ENCODE measurements at regions not wholly inside any gene's neighbourhood (a gene's known extent, or its start where the extent isn't known, plus 50 kb on each side); places are given as distances from the start of the nearest gene placed in this dataset.

GRCh38 chr10:10020945-10021344 is 996.7 kb upstream of the CELF2 start:
- no TSS peak for BruUV-seq (replicated peaks)
- TF ChIP-seq MYC (IDR thresholded peaks at IDR 0.05; ENCODE audit: low read depth, low read length) = no peak
- TF ChIP-seq GATA2 (IDR thresholded peaks at IDR 0.05; ENCODE audit: insufficient read depth, insufficient read length, low read depth, low read length) = no peak
- TF ChIP-seq FOS (IDR thresholded peaks at IDR 0.05; ENCODE audit: borderline replicate concordance, insufficient read depth, low read length) = no peak
- TF ChIP-seq EZH2 (IDR thresholded peaks at IDR 0.05; ENCODE audit: borderline replicate concordance, low read depth, low read length, severe bottlenecking) = no peak
- TF ChIP-seq, protein P1, sequence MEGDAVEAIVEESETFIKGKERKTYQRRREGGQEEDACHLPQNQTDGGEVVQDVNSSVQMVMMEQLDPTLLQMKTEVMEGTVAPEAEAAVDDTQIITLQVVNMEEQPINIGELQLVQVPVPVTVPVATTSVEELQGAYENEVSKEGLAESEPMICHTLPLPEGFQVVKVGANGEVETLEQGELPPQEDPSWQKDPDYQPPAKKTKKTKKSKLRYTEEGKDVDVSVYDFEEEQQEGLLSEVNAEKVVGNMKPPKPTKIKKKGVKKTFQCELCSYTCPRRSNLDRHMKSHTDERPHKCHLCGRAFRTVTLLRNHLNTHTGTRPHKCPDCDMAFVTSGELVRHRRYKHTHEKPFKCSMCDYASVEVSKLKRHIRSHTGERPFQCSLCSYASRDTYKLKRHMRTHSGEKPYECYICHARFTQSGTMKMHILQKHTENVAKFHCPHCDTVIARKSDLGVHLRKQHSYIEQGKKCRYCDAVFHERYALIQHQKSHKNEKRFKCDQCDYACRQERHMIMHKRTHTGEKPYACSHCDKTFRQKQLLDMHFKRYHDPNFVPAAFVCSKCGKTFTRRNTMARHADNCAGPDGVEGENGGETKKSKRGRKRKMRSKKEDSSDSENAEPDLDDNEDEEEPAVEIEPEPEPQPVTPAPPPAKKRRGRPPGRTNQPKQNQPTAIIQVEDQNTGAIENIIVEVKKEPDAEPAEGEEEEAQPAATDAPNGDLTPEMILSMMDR (IDR thresholded peaks at IDR 0.05; ENCODE audit: extremely low read depth in 1 of 2, insufficient read depth in 1 of 2, low read depth in 1 of 2, low read length in 2 of 2) = no peak
- TF ChIP-seq POLR2AphosphoS5 (IDR thresholded peaks at IDR 0.05; ENCODE audit: insufficient read depth, low read depth, low read length) = no peak
- no peak for TF ChIP-seq JUN (IDR thresholded peaks at IDR 0.05; ENCODE audit: borderline replicate concordance, insufficient read depth, insufficient read length, low read depth)
- no peak for TF ChIP-seq POLR2A (IDR thresholded peaks at IDR 0.05; ENCODE audit: low read depth, low read length)
- TF ChIP-seq, protein P2, sequence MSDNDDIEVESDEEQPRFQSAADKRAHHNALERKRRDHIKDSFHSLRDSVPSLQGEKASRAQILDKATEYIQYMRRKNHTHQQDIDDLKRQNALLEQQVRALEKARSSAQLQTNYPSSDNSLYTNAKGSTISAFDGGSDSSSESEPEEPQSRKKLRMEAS (IDR thresholded peaks at IDR 0.05; ENCODE audit: insufficient read depth, insufficient read length) = no peak
- H3K9ac ChIP-seq (replicated peaks; ENCODE audit: extremely low read depth, insufficient read depth, low read length) = no peak overlapping the region
- dilution Hi-C loops (cut with MboI; ENCODE audit: extremely low pct_ligation_motif_present, low sequenced_read_pairs) (no loop called here), intact Hi-C loops (cut with micrococcal nuclease) (no loop called here)
- FAIRE-seq (no peak), DNase-seq (ENCODE audit: low read depth, low spot score) (no peak)
- no peak overlapping the region for H3K4me2 ChIP-seq (ENCODE audit: insufficient read depth, low read length)
- no peaks in the 10 kb centered on the region for H3K4me1 ChIP-seq (ENCODE audit: control insufficient read depth, extremely low read depth, insufficient read depth, low read length)
- H2AFZ ChIP-seq (ENCODE audit: low read depth, low read length) = no peak overlapping the region
- no peaks in the 10 kb centered on the region for H3K79me2 ChIP-seq (ENCODE audit: control insufficient read depth, insufficient read depth, low read length)
- H3K4me3 ChIP-seq (replicated peaks in 1 of 3; ENCODE audit: insufficient read depth in 1 of 3, low read depth in 1 of 3, low read length in 3 of 3) = no peak overlapping the region
- H3K9me3 ChIP-seq (replicated peaks; ENCODE audit: control insufficient read depth, insufficient read depth, low read length) = no peaks in the 10 kb centered on the region
- no peaks in the 10 kb centered on the region for H3K27me3 ChIP-seq (ENCODE audit: control insufficient read depth in 2 of 2, insufficient read depth in 2 of 2, low read length in 2 of 2)
- no peak overlapping the region for H3K27ac ChIP-seq (ENCODE audit: insufficient read depth, low read depth, low read length)
- H3K9me1 ChIP-seq (replicated peaks; ENCODE audit: control insufficient read depth, extremely low read depth, insufficient read depth, low read length) = no peaks in the 10 kb centered on the region
- POLR2A ChIA-PET = no interaction called here
- no peaks in the 10 kb centered on the region for H4K20me1 ChIP-seq (replicated peaks; ENCODE audit: control insufficient read depth, extremely low read depth, insufficient read depth, low read length)
- CTCF ChIA-PET = no interaction called here
- no peaks in the 10 kb centered on the region for H3K36me3 ChIP-seq (ENCODE audit: control insufficient read depth in 2 of 2, extremely low read depth in 1 of 2, insufficient read depth in 2 of 2, low read length in 2 of 2)

Measured in endothelial cell of umbilical vein (primary cell).